CD8-positive, alpha-beta memory T cell (primary cell): ENCODE measurements at regions not wholly inside any gene's neighbourhood (a gene's known extent, or its start where the extent isn't known, plus 50 kb on each side); places are given as distances from the start of the nearest gene placed in this dataset.

Experiments used
- CTCF ChIA-PET: fragments of 350-600 bp; sonication (Branson Sonifier 250); formaldehyde crosslinking; loops from one replicate; lab custom pipeline; 2021; ENCODE audit warnings: antibody characterized with exemption; lab: Charles Lee
- POLR2A ChIA-PET: fragments of 350-600 bp; sonication (Branson Sonifier 250); formaldehyde crosslinking; loops from one replicate; lab custom pipeline; 2021; ENCODE audit warnings: antibody characterized with exemption; lab: Charles Lee
- DNase-seq, 5 donors: peaks; one replicate each; pipeline versions ENCODE4 v3.0.0 to v3.0.0-alpha.2; 2020 to 2022; ENCODE audit warnings: mixed read lengths in 1 of 5
- H3K27ac ChIP-seq: one replicate; pipeline ENCODE4 v1.7.0; 2013; ENCODE audit warnings: low read depth, mild to moderate bottlenecking, low read length, moderate library complexity
- H3K27me3 ChIP-seq: 2 replicates; pipeline ENCODE4 v1.7.0; 2013; ENCODE audit warnings: low read length, mild to moderate bottlenecking; ENCODE audit not compliant: insufficient read depth, poor library complexity, severe bottlenecking
- H3K36me3 ChIP-seq: 2 replicates; pipeline ENCODE4 v1.7.0; 2013; ENCODE audit warnings: mild to moderate bottlenecking, low read length, moderate library complexity; ENCODE audit not compliant: insufficient read depth
- H3K4me1 ChIP-seq: 2 replicates; pipeline ENCODE4 v1.7.0; 2013; ENCODE audit warnings: mild to moderate bottlenecking, low read length, moderate library complexity; ENCODE audit not compliant: insufficient read depth
- H3K4me3 ChIP-seq: 2 replicates; pipeline ENCODE4 v1.7.0; 2013; ENCODE audit warnings: mild to moderate bottlenecking, low read length
- H3K9me3 ChIP-seq: 2 replicates; pipeline ENCODE4 v1.7.0; 2013; ENCODE audit warnings: mild to moderate bottlenecking, low read length
- H3K27ac Mint-ChIP-seq, 8 donors: one replicate each; pipeline ENCODE4 v1.8.0; 2020 to 2021; ENCODE audit warnings: mixed read lengths in 8 of 8, mild to moderate bottlenecking in 6 of 8, inconsistent platforms in 3 of 8, moderate library complexity in 3 of 8
- H3K27me3 Mint-ChIP-seq, 2 donors: one replicate each; pipeline ENCODE4 v1.8.0; 2020 to 2021; ENCODE audit warnings: mixed read lengths in 2 of 2, mild to moderate bottlenecking in 1 of 2, moderate library complexity in 1 of 2
- H3K36me3 Mint-ChIP-seq, 3 donors: one replicate each; pipeline ENCODE4 v1.8.0; 2020 to 2021; ENCODE audit warnings: mixed read lengths in 3 of 3, inconsistent platforms in 1 of 3, mild to moderate bottlenecking in 1 of 3
- H3K4me1 Mint-ChIP-seq, 3 donors: one replicate each; pipeline ENCODE4 v1.8.0; 2020 to 2021; ENCODE audit warnings: mixed read lengths in 3 of 3, inconsistent platforms in 1 of 3, mild to moderate bottlenecking in 1 of 3
- H3K4me3 Mint-ChIP-seq, 7 donors: one replicate each; pipeline ENCODE4 v1.8.0; 2020 to 2021; ENCODE audit warnings: mixed read lengths in 7 of 7, mild to moderate bottlenecking in 6 of 7, moderate library complexity in 4 of 7, inconsistent platforms in 2 of 7
- H3K9me3 Mint-ChIP-seq, 5 donors: one replicate each; pipeline ENCODE4 v1.8.0; 2020 to 2022; ENCODE audit warnings: mixed read lengths in 5 of 5, mild to moderate bottlenecking in 3 of 5, moderate library complexity in 2 of 5, inconsistent platforms in 1 of 5

DNA sequence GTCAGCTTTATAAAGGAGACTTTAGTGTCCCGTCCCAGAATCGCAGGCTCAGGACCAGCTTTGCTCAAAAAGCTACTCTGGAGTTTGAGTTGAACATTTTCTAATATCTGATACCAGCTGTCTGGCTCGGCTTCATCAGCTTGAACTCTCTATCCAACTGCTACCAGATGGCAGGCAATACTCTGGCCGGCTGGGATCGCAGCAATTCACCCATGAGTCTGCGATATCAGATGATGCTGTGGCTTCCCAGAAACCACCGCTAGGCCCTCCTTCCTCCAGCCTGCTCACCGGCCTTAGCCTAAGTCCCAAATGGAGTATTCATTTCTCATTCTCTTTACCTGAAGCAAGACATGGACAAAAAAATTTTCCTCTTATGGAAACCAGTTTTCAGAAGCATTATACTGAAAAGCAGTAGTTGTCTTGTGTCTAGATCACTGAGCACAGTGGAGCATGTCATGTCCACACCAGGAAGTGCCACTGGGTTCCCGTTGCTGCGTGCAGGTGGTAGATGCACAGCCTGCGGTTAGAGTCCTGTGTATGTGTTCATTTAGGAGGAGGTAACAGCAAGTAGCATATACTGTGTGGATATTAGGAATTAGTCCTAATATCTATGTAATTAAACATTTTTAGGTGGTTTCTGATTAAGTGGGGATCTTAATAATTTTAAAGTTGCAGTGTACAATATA lies 162.0 kb upstream of the SOX11 start:
- Histone ChIP-seq H3K36me3 (no peaks in the 10 kb centered on the region), H3K27ac (no peak overlapping the region), H3K4me3 (no peak overlapping the region), H3K4me1 (no peaks in the 10 kb centered on the region), H3K27me3 (no peaks in the 10 kb centered on the region), H3K9me3 (no peaks in the 10 kb centered on the region)
- Mint-ChIP-seq H3K27me3 (no peaks in the 10 kb centered on the region), H3K27ac (no peak overlapping the region), H3K9me3 (peaks cover 0 to 4% (median 3%) of the 10 kb centered on the region in 5 donors), H3K4me1 (no peaks in the 10 kb centered on the region), H3K4me3 (no peak overlapping the region), H3K36me3 (no peaks in the 10 kb centered on the region)
- POLR2A ChIA-PET, result no interaction called here
- CTCF ChIA-PET, result no interaction called here
- no peak for DNase-seq

DNA sequence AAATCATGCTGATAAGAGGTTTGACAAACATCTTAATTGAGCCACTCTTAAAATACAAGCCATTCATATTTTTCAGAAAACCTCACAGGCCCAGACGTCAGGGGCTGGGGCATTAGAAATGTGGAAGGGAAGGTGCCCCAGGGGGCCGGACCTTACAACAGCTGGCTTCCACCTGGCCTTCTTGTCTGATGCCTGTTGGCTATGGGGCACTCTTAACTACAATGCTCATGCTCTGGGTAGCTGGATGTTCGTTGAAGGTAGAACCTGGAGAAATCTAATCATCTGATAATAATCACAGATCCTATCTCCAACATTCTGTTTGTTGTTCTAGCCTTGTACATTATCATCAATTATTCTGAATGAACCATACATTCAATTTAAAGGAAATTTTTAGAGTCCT lies 156.9 kb upstream of the SOX11 start:
- no peak overlapping the region for H3K27ac Mint-ChIP-seq
- ChIA-PET POLR2A (no interaction called here), CTCF (no interaction called here)
- Histone ChIP-seq H3K36me3 (no peaks in the 10 kb centered on the region), H3K4me1 (no peaks in the 10 kb centered on the region), H3K9me3 (no peaks in the 10 kb centered on the region), H3K4me3 (no peak overlapping the region), H3K27ac (no peak overlapping the region), H3K27me3 (no peaks in the 10 kb centered on the region)
- peaks cover 0 to 9% (median 8%) of the 10 kb centered on the region in 5 donors for H3K9me3 Mint-ChIP-seq
- no peak overlapping the region for H3K4me3 Mint-ChIP-seq
- no peaks in the 10 kb centered on the region for H3K4me1 Mint-ChIP-seq
- no peaks in the 10 kb centered on the region for H3K27me3 Mint-ChIP-seq
- no peaks in the 10 kb centered on the region for H3K36me3 Mint-ChIP-seq
- DNase-seq, result no peak

DNA sequence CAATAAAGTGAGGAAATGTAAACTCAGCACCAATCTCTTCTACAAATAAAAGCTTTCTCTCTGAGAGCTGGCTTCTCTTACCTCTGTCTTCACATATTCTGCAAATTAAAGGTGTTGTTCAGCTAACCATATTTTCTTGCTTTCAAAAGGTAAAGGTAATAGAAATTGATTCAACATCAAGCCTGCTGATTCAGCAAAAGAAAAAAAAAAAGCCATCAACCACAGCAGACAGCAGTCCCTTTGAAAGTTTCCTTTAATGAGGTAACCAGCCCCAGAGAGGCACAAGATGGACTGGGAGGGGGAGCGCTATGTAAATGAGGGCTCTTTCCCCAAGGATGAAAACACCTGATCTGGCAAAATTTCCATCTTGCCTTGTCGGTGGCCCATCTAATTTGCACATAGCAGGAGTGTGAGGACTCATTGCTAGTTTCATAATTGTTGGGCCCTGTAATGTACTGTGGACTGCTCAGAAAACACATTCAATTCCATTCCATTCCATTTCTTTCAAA lies 154.9 kb upstream of the SOX11 start:
- Histone ChIP-seq H3K27me3 (no peaks in the 10 kb centered on the region), H3K9me3 (no peaks in the 10 kb centered on the region), H3K4me1 (no peaks in the 10 kb centered on the region), H3K36me3 (no peaks in the 10 kb centered on the region), H3K4me3 (no peak overlapping the region), H3K27ac (no peak overlapping the region)
- ChIA-PET POLR2A (no interaction called here), CTCF (no interaction called here)
- no peak for DNase-seq
- no peak overlapping the region for H3K27ac Mint-ChIP-seq
- H3K27me3 Mint-ChIP-seq, result no peaks in the 10 kb centered on the region
- peaks cover 0 to 9% (median 8%) of the 10 kb centered on the region in 5 donors for H3K9me3 Mint-ChIP-seq
- no peaks in the 10 kb centered on the region for H3K36me3 Mint-ChIP-seq
- no peaks in the 10 kb centered on the region for H3K4me1 Mint-ChIP-seq
- H3K4me3 Mint-ChIP-seq, result no peak overlapping the region

DNA sequence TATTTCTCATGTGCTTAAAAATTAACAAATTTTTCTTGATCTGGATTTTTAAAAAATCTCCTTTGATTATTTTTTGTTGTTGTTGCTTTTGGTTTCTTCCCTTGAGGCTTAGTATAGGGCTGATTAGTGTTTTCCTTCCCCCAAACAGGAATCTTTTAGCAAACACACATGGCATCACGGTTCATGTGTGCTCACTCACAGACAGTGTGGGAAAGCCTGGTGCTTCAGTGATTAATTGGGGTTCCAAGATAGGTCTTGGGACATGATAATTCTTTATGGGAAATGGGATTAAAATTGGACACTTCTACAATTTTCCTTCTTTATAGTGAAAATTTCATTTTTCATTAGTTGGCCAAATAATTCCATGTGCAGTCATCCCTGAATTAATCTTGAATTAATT lies 153.9 kb upstream of the SOX11 start:
- Mint-ChIP-seq H3K27me3 (no peaks in the 10 kb centered on the region), H3K9me3 (peaks cover 0 to 15% (median 12%) of the 10 kb centered on the region in 5 donors), H3K4me3 (no peak overlapping the region), H3K4me1 (no peaks in the 10 kb centered on the region), H3K36me3 (no peaks in the 10 kb centered on the region), H3K27ac (no peak overlapping the region)
- Histone ChIP-seq H3K27me3 (no peaks in the 10 kb centered on the region), H3K36me3 (no peaks in the 10 kb centered on the region), H3K4me3 (no peak overlapping the region), H3K27ac (no peak overlapping the region), H3K9me3 (no peaks in the 10 kb centered on the region), H3K4me1 (no peaks in the 10 kb centered on the region)
- POLR2A ChIA-PET, result no interaction called here
- CTCF ChIA-PET, result no interaction called here
- DNase-seq, result no peak

DNA sequence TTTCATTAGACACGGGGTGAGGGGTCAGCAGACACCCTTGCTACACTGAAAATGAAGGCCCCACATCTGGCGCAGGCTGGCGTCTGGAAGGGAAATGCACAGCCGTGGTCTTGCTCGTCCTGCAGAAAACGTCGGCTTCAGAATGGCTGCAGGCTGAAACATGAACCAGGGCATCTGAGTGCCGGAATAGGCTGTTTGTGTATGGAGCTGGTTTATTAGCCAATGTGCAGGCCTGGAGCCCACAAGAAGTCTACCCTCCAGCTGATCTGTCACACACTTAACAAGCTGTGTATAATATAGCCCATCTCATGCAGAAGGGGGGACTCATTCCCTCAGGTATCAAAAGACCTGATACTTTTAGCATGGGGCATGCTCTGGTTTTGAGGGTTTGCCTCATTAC lies 153.4 kb upstream of the SOX11 start:
- no peaks in the 10 kb centered on the region for H3K27me3 ChIP-seq
- no peaks in the 10 kb centered on the region for H3K4me1 ChIP-seq
- POLR2A ChIA-PET, result no interaction called here
- CTCF ChIA-PET, result no interaction called here
- Mint-ChIP-seq H3K9me3 (peaks cover 0 to 18% (median 17%) of the 10 kb centered on the region in 5 donors), H3K4me1 (no peaks in the 10 kb centered on the region), H3K27ac (no peak overlapping the region), H3K27me3 (no peaks in the 10 kb centered on the region), H3K36me3 (no peaks in the 10 kb centered on the region), H3K4me3 (no peak overlapping the region)
- H3K9me3 ChIP-seq, result no peaks in the 10 kb centered on the region
- H3K4me3 ChIP-seq, result no peak overlapping the region
- H3K36me3 ChIP-seq, result no peaks in the 10 kb centered on the region
- no peak overlapping the region for H3K27ac ChIP-seq
- no peak for DNase-seq

DNA sequence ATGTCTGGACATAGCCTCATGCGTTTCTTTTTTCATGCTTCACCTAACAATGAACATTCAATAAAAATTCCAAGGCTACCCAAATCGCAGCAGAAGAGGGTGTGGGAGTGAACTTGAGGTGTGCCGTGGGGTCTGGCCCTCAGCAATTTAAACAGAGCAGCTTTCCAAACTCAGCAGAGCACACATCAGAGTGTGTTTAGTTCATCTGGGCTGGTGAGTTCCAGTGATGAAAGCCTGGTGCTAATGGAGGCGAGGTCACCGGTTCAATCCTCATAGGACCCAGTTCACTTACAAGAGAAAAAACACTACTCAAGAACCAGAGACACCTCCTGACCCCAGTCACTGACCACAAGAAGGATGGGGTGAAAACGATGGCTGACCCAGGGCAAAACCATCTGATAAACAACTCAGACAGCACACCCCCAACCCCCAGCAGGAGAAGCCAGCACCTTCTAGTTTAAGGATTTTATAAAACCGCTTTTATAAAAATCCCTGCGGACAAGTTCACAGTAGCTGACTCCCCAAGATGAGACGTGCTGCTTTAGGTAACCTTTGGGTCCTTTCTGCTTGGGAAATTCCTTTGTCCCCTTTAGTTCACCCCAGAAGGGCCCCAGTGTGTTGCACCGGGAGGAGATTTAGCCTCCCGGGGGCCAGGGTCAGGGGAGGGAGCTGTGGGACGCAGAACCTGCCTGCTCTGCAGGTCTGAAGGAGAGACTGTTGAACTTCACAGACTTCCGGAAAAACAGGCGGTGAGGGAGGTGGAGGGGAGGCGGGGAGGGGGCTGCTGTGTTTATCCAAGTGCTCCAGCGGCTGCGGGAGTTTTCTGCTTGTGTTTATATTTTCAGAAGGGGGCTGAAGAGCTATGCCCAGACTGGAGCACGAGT lies 152.7 kb upstream of the SOX11 start:
- Mint-ChIP-seq H3K36me3 (no peaks in the 10 kb centered on the region), H3K27ac (no peak overlapping the region), H3K27me3 (no peaks in the 10 kb centered on the region), H3K9me3 (peaks cover 0 to 19% (median 17%) of the 10 kb centered on the region in 5 donors), H3K4me1 (no peaks in the 10 kb centered on the region), H3K4me3 (no peak overlapping the region)
- no peak overlapping the region for H3K27ac ChIP-seq
- H3K36me3 ChIP-seq, result no peaks in the 10 kb centered on the region
- H3K9me3 ChIP-seq, result no peaks in the 10 kb centered on the region
- ChIA-PET CTCF (no interaction called here), POLR2A (no interaction called here)
- no peak for DNase-seq
- no peak overlapping the region for H3K4me3 ChIP-seq
- H3K27me3 ChIP-seq, result no peaks in the 10 kb centered on the region
- H3K4me1 ChIP-seq, result no peaks in the 10 kb centered on the region

DNA sequence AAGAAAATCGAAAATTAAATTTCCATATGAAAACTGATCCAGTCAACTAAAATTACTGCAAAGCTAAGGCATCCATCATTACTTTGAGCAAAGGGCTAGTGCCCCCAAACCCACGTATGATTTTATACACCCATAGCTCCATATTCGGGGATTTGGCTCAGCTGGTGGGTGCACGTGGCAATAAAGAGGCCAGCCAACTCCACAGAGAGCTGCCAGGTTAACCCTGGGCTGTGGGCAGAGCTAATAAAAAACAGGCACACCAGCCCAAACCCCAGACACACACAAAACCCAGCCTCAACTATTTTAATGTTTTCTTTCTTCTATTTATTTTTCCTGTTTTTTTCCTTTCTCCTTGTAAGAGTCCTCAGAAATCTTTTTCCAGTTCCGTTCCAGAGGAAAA lies 151.3 kb upstream of the SOX11 start:
- Histone ChIP-seq H3K27me3 (no peaks in the 10 kb centered on the region), H3K36me3 (no peaks in the 10 kb centered on the region), H3K27ac (no peak overlapping the region), H3K9me3 (no peaks in the 10 kb centered on the region), H3K4me1 (no peaks in the 10 kb centered on the region), H3K4me3 (no peak overlapping the region)
- Mint-ChIP-seq H3K4me3 (no peak overlapping the region), H3K27ac (no peak overlapping the region), H3K4me1 (no peaks in the 10 kb centered on the region), H3K27me3 (peaks cover 0 to 2% of the 10 kb centered on the region in 2 donors), H3K36me3 (no peaks in the 10 kb centered on the region), H3K9me3 (peaks cover 8 to 24% (median 19%) of the 10 kb centered on the region in 5 donors)
- no peak for DNase-seq
- ChIA-PET CTCF (no interaction called here), POLR2A (no interaction called here)

DNA sequence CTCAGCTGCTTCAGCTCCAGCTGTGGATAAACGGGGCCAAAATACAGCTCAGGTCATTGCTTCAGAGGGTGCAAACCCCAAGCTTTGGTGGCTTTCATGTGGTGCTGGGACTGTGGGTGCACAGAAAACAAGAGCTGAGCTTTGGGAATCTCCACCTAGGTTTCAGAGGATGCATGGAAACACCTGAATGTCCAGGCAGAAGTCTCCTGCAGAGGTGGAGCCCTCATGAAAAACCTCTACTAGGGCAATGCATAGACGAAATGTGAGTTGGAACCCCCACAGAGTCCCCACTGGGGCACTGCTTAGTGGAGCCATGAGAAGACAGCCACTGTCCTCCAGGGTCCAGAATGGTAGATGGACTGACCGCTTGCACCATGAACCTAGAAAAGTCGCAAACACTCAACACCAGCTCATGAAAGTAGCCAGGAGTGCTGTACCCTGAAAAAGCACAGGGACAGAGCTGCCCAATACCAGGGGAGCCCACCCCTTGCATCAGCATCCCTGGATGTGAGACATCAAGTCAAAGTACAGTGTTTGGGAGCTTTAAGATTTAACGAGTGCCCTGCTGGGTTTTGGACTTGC lies 147.9 kb upstream of the SOX11 start:
- Histone ChIP-seq H3K27me3 (no peaks in the 10 kb centered on the region), H3K36me3 (no peaks in the 10 kb centered on the region), H3K4me3 (no peak overlapping the region), H3K4me1 (no peaks in the 10 kb centered on the region), H3K9me3 (no peaks in the 10 kb centered on the region), H3K27ac (no peak overlapping the region)
- CTCF ChIA-PET, result no interaction called here
- Mint-ChIP-seq H3K36me3 (no peaks in the 10 kb centered on the region), H3K4me1 (no peaks in the 10 kb centered on the region), H3K27me3 (peaks cover 0 to 2% of the 10 kb centered on the region in 2 donors), H3K27ac (no peak overlapping the region), H3K4me3 (no peak overlapping the region), H3K9me3 (peaks cover 10 to 18% (median 17%) of the 10 kb centered on the region in 5 donors)
- POLR2A ChIA-PET, result no interaction called here
- no peak for DNase-seq
